AG10803 (cell line): ENCODE measurements at regions not wholly inside any gene's neighbourhood (a gene's known extent, or its start where the extent isn't known, plus 50 kb on each side); places are given as distances from the start of the nearest gene placed in this dataset.

Experiments
- DNase-seq: peaks from one replicate; pipeline ENCODE4 v3.0.0; 2010; ENCODE audit warnings: low read depth
- H3K4me3 ChIP-seq: 2 replicates; pipeline ENCODE4 v1.5.1; 2011; ENCODE audit warnings: mild to moderate bottlenecking, low read length, control low read depth
- TF ChIP-seq, protein P1 (sequence below): conservative IDR thresholded peaks from 2 replicates; pipeline ENCODE4 v1.5.1; 2011; ENCODE audit warnings: mild to moderate bottlenecking, low read length, control low read depth, inconsistent platforms

DNA sequence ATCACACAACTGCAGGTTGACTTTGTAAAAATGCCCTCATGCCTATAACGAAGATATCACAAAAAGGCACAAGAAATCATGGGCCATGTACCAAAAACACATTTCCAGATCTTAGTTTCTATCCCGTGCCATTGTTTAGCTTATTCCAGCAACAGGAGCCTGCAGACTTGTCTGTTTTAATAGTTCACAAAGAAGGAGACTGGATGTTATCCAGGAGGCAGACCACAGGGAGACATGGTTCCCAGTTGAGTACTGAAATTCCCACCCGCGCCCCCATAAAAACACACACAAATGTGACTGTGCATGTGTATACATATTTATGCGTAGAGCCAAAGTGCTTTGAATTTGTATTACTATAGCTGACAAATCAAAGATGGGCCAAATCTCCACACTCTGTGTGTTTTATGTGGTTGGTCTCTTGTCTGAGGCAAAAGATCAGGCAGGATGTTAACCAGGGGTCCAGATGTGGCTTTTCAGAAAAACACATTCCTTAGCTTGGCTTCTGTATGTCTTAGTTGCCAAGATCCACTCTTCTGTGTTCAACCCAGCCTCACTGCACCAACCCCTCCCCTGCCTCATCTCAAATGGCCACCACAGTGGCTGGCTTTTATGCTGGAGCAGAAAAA, 469.2 kb upstream of the DIPK2B start:
- DNase-seq: peak; percentile 71
- H3K4me3 ChIP-seq: no peak overlapping the region
- TF ChIP-seq, protein P1, sequence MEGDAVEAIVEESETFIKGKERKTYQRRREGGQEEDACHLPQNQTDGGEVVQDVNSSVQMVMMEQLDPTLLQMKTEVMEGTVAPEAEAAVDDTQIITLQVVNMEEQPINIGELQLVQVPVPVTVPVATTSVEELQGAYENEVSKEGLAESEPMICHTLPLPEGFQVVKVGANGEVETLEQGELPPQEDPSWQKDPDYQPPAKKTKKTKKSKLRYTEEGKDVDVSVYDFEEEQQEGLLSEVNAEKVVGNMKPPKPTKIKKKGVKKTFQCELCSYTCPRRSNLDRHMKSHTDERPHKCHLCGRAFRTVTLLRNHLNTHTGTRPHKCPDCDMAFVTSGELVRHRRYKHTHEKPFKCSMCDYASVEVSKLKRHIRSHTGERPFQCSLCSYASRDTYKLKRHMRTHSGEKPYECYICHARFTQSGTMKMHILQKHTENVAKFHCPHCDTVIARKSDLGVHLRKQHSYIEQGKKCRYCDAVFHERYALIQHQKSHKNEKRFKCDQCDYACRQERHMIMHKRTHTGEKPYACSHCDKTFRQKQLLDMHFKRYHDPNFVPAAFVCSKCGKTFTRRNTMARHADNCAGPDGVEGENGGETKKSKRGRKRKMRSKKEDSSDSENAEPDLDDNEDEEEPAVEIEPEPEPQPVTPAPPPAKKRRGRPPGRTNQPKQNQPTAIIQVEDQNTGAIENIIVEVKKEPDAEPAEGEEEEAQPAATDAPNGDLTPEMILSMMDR: no peak

DNA sequence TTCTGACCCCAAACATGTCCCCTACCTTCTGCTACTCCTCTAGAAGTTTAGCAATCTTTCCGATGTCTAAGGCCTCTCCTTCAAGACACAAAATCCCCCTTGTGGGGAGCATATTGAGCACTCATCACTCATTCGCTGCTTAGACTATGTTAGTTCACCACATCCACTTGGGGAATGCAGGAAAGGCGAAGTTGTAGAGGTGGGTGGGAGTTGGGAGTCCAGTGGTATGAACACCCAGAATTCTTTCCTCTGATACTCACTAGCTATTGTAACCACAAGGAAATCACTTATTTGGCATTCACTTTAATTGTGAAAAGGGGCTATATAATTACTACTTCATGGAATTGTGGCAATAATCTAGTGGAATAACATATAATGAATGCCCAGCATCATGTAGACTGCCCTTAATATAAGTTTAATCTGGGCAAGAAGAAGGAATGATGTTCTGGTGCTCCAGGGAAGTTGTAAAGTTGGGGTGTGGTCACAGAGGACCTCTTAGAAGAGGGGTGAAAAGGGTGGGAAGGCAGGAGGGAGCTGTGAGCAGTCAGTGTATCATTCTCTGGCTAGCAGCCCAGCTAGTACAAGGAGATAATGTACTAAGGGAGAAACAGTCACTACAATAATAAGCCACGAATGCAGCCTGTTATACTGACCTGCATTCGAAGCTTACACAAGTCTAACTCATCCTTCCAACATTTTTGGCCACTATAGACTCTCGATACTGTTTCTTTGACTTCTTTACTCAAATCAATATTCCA, 468.2 kb upstream of the DIPK2B start:
- TF ChIP-seq, protein P1: no peak; the same call in 1 of the 2 replicates
- no peak overlapping the region for H3K4me3 ChIP-seq
- DNase-seq: peak; percentile 90

DNA sequence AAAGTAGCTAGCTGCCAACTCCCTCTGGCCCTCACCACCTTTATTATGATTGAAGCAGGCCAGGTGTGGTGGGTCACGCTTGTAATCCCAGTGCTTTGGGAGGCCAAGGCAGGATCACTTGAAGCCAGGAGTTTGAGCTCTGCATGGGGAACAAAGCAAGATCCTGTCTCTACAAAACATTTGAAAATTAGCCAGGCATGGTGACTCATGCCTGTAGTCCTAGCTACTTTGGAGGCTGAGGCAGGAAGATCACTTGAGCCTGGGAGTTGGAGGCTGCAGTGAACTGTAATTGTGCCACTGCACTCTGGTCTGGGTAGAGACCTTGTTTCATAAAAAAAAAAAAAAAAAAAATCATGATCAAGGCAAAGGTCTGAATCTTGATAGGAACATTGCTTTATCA, 467.0 kb upstream of the DIPK2B start:
- peak; percentile 6 for DNase-seq
- H3K4me3 ChIP-seq: no peak overlapping the region
- TF ChIP-seq, protein P1: no peak

DNA sequence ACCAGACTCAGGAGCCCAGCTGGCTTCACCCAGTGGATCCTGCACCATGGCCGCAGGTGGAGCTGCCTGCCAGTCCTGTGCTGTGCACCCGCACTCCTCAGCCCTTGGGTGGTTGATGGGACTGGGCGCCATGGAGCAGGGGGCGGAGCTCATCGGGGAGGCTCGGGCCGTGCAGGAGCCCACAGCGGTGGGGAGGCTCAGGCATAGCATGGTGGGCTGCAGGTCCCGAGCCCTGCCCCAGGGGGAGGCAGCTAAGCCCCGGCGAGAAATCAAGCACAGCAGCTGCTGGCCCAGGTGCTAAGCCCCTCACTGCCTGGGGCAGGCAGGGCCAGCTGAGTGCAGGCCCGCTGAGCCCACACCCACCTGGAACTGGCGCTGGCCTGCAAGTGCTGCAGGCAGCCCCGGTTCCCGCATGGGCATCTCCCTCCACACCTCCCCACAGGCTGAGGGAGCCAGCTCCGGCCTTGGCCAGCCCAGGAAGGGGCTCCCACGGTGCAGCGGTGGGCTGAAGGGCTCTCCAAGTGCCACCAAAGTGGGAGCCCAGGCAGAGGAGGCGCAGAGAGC, 464.1 kb upstream of the DIPK2B start:
- no peak overlapping the region for H3K4me3 ChIP-seq
- no peak for DNase-seq
- TF ChIP-seq, protein P1: no peak

DNA sequence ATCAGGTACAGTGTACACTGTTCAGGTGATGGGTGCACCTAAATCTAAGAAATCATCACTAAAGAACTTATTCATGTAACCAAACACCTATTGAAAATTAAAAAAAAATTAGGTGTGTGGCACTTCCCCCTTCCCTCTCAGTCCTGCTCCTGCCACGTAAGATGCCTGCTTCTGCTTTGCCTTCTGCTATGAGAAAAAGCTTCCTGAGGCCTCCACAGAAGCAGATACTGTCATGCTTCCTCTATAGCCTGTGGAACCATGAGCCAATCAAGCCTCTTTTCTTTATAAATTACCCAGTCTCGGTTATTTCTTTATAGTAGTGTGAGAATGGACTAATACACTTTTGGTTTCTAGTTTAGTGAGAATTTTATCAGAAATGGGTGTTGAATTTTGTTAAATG, 459.8 kb upstream of the DIPK2B start:
- TF ChIP-seq, protein P1: no peak
- no peak for DNase-seq
- H3K4me3 ChIP-seq: no peak overlapping the region

DNA sequence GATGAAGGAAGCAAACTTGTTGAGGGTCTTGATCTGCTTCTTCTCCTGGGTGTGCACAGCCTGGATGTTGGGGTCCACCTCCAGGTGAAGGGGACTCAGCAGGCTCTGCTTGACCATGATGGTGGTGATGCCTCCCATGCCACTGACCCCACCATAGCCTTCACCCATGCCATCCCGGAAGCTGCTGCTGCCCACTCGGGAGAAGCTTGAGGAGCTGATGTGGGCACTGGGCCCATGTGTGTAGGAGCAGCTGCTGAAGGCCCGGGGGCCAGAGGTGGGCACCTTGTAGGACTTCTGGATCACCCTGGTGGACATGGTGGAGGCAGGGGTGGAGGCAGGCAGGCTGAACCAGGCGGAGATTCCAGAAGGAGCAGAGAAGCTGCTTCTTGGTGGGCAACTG, 432.7 kb upstream of the DIPK2B start:
- DNase-seq: no peak
- H3K4me3 ChIP-seq: no peak overlapping the region
- TF ChIP-seq, protein P1: no peak

DNA sequence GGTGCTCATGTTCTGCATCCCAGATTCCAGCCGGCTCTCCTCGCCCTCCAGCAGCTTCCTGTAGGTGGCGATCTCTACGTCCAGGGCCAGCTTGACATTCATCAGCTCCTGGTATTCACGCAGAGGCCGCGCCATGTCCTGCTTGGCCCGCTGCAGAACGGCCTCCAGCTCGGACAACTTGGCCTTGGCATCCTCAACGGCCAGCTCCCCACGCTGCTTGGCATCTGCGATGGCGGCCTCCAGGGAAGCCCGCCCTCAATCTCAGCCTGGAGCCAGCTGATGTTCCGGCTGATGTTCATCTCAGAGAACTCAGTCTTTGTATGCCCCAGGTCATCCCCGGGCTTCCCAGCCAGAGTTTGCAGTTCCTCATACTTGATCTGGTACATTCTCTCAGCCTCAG, 431.8 kb upstream of the DIPK2B start:
- TF ChIP-seq, protein P1: no peak

More for the DNA sequence above, 431.8 kb upstream of the DIPK2B start:
- no peak overlapping the region for H3K4me3 ChIP-seq
- DNase-seq: no peak
